SW480 (cell line): ENCODE measurements at regions not wholly inside any gene's neighbourhood (a gene's known extent, or its start where the extent isn't known, plus 50 kb on each side); places are given as distances from the start of the nearest gene placed in this dataset.
"Not testable (repeated sequence)": the region's sequence is repeated elsewhere in the genome, so short reads cannot be mapped to it uniquely, and the experiment has no call there.

Source experiments
- DNase-seq: peaks from one replicate; pipeline ENCODE4 v3.0.0-alpha.2; 2016; ENCODE audit warnings: low spot score

GRCh38 chr21:33972539-33972938 is 56.9 kb upstream of the ATP5PO start:
- DNase-seq: no peak

GRCh38 chr21:33971492-33972013 is 55.9 kb upstream of the ATP5PO start:
- DNase-seq: peak; percentile 60

GRCh38 chr21:33969581-33969980 is 54.0 kb upstream of the ATP5PO start:
- DNase-seq: no peak

GRCh38 chr21:33968995-33969348 is 53.4 kb upstream of the ATP5PO start:
- no peak for DNase-seq

- DNase-seq: peak; percentile 45
These were observed 52.7 kb upstream of the ATP5PO start for GRCh38 chr21:33968080-33968994.

GRCh38 chr21:33967086-33967571 is 51.5 kb upstream of the ATP5PO start:
- DNase-seq: peak; percentile 32

- DNase-seq: no peak
These were observed 50.8 kb upstream of the ATP5PO start for GRCh38 chr21:33966324-33966949.

- not testable (repeated sequence) for DNase-seq
These were observed 50.1 kb upstream of the ATP5PO start for GRCh38 chr21:33965662-33966061.
